Body of pancreas (tissue), 4 donors: ENCODE measurements at regions not wholly inside any gene's neighbourhood (a gene's known extent, or its start where the extent isn't known, plus 50 kb on each side); places are given as distances from the start of the nearest gene placed in this dataset.

ENCODE experiments used
- ATAC-seq: fragments of 150-250 bp; one replicate; pipeline ENCODE4 v1.9.1; 2016
- DNase-seq, 4 donors: peaks; one replicate each; pipeline ENCODE4 v3.0.0-alpha.2; 2019
- H3K27ac ChIP-seq, 4 donors: fragments of 200-600 bp; sonication (generic); 1 replicate in 3 of 4; 2 replicates in 1 of 4; pipeline versions ENCODE4 v1.5.1 to v1.6.1; 2016 to 2019; ENCODE audit warnings: mild to moderate bottlenecking in 1 of 4, mixed read lengths in 1 of 4, moderate library complexity in 1 of 4
- H3K27me3 ChIP-seq, 2 donors: fragments of 200-600 bp; sonication (generic); one replicate each; pipeline ENCODE4 v1.6.0; 2016; ENCODE audit warnings: mild to moderate bottlenecking in 1 of 2
- H3K36me3 ChIP-seq, 2 donors: fragments of 200-600 bp; sonication (generic); replicated peaks in 1 of 2; 2 replicates each; pipeline ENCODE4 v1.5.1; 2016; ENCODE audit warnings: low read depth in 2 of 2; ENCODE audit not compliant: insufficient read depth in 1 of 2
- H3K4me1 ChIP-seq: fragments of 200-600 bp; sonication (generic); one replicate; pipeline ENCODE4 v1.6.0; 2016
- H3K4me3 ChIP-seq, 2 donors: fragments of 200-600 bp; sonication (generic); 1 replicate in 1 of 2; 2 replicates in 1 of 2; pipeline ENCODE4 v1.5.1; 2016 to 2019
- H3K9me3 ChIP-seq, 3 donors: fragments of 200-600 bp; sonication (generic); 1 replicate in 2 of 3; 2 replicates in 1 of 3; pipeline ENCODE4 v1.5.1; 2016
- CTCF ChIP-seq, 7 experiments: fragments of 450-650 bp in 4 of 7; fragments of 200-600 bp in 3 of 7; sonication (generic) in 3 of 7; IDR thresholded peaks; one replicate each; pipeline ENCODE4 v1.5.1; 2016 to 2019; ENCODE audit warnings: antibody characterized with exemption in 7 of 7
- POLR2A ChIP-seq, 3 donors: fragments of 450-650 bp; IDR thresholded peaks; one replicate each; pipeline ENCODE4 v1.6.1; 2016; ENCODE audit warnings: antibody characterized with exemption in 3 of 3, mild to moderate bottlenecking in 2 of 3
- WGBS, 2 donors: methylation state at CpG; one replicate each; pipeline ENCODE4 v1.1.5; 2017; 5-methylcytosine and 5-hydroxymethylcytosine counted together
- intact Hi-C: fragments of 100-400 bp; cut with DNase I; formaldehyde crosslinking; loops from one replicate; pipeline ENCODE4 v1.15.1; 2023

- Histone ChIP-seq H3K4me1 (no peaks in the 10 kb centered on the region), H3K36me3 (no peaks in the 10 kb centered on the region), H3K27ac (no peak overlapping the region), H3K27me3 (no peaks in the 10 kb centered on the region), H3K4me3 (no peak overlapping the region), H3K9me3 (no peaks in the 10 kb centered on the region)
- TF ChIP-seq CTCF (IDR thresholded peaks at IDR 0.05) (no peak), POLR2A (IDR thresholded peaks at IDR 0.05) (no peak)
- DNase-seq (no peak), ATAC-seq (no peak)
- intact Hi-C loops: no loop called here
These were observed 271.6 kb upstream of the SETBP1 start for GRCh38 chr18:44409071-44409470.

- H3K36me3 ChIP-seq: no peaks in the 10 kb centered on the region
- no peak for ATAC-seq
- intact Hi-C loops: no loop called here
- H3K9me3 ChIP-seq: no peaks in the 10 kb centered on the region
- no peaks in the 10 kb centered on the region for H3K27me3 ChIP-seq
- no peak for TF ChIP-seq POLR2A (IDR thresholded peaks at IDR 0.05)
- TF ChIP-seq CTCF (IDR thresholded peaks at IDR 0.05): no peak
- no peak overlapping the region for H3K27ac ChIP-seq
- no peaks in the 10 kb centered on the region for H3K4me1 ChIP-seq
- 64 to 69% methylated on average over 1 of the region's 1 CpG for WGBS, 2 donors
- DNase-seq: no peak
- no peak overlapping the region for H3K4me3 ChIP-seq
These were observed 271.2 kb upstream of the SETBP1 start for GRCh38 chr18:44409515-44409914.

GRCh38 chr18:44410740-44411139 is 269.9 kb upstream of the SETBP1 start:
- ATAC-seq (no peak), DNase-seq (no peak)
- no peaks in the 10 kb centered on the region for H3K27me3 ChIP-seq
- H3K36me3 ChIP-seq: no peaks in the 10 kb centered on the region
- H3K4me1 ChIP-seq: no peaks in the 10 kb centered on the region
- H3K27ac ChIP-seq: no peak overlapping the region
- no peak for TF ChIP-seq CTCF (IDR thresholded peaks at IDR 0.05)
- TF ChIP-seq POLR2A (IDR thresholded peaks at IDR 0.05): no peak
- H3K9me3 ChIP-seq: no peaks in the 10 kb centered on the region
- H3K4me3 ChIP-seq: no peak overlapping the region
- intact Hi-C loops: no loop called here

- Histone ChIP-seq H3K9me3 (no peaks in the 10 kb centered on the region), H3K4me1 (no peaks in the 10 kb centered on the region), H3K27ac (no peak overlapping the region), H3K27me3 (no peaks in the 10 kb centered on the region), H3K36me3 (no peaks in the 10 kb centered on the region), H3K4me3 (no peak overlapping the region)
- ATAC-seq (no peak), DNase-seq (no peak)
- intact Hi-C loops: no loop called here
- TF ChIP-seq POLR2A (IDR thresholded peaks at IDR 0.05) (no peak), CTCF (IDR thresholded peaks at IDR 0.05) (no peak)
These were observed 269.3 kb upstream of the SETBP1 start for GRCh38 chr18:44411262-44411905.

- 72 to 77% methylated on average over 2 of the region's 2 CpGs for WGBS, 2 donors
- TF ChIP-seq CTCF (IDR thresholded peaks at IDR 0.05): no peak
- TF ChIP-seq POLR2A (IDR thresholded peaks at IDR 0.05): no peak
- H3K36me3 ChIP-seq: no peaks in the 10 kb centered on the region
- ATAC-seq: no peak
- H3K4me1 ChIP-seq: no peaks in the 10 kb centered on the region
- no peaks in the 10 kb centered on the region for H3K9me3 ChIP-seq
- no peak for DNase-seq
- H3K27ac ChIP-seq: no peak overlapping the region
- intact Hi-C loops: no loop called here
- no peaks in the 10 kb centered on the region for H3K27me3 ChIP-seq
- H3K4me3 ChIP-seq: no peak overlapping the region
These were observed 268.7 kb upstream of the SETBP1 start for GRCh38 chr18:44411976-44412375.
